ENCODE measurements at regions not wholly inside any gene's neighbourhood (a gene's known extent, or its start where the extent isn't known, plus 50 kb on each side); places are given as distances from the start of the nearest gene placed in this dataset.

DNA sequence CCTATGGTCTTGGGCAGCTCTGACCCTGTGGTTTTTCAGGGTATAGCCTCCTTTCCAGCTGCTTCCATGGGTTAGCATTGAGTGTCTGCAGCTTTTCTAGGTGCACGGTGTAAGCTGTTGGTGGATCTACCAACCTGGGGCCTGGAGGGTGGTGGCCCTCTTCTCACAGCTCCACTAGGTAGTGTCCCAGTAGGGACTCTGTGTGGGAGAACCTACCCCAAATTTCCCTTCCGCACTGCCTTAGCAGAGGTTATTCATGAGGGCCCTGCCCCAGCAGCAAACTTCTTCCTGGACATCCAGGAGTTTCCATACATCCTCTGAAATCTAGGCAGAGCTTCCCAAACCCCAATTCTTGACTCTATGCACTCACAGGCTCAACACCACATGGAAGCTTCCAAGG is 111.0 kb upstream of the C1orf87 start:
- no peak for ATAC-seq (replicated peaks)
- H3K36me3 Mint-ChIP-seq (ENCODE audit: low read depth): no peaks in the 10 kb centered on the region
- peaks cover 4% of the 10 kb centered on the region for H3K27me3 Mint-ChIP-seq
- no peaks in the 10 kb centered on the region for H3K4me1 Mint-ChIP-seq
- H3K27ac Mint-ChIP-seq: no peak overlapping the region
- peaks cover 22% of the 10 kb centered on the region for H3K9me3 Mint-ChIP-seq
- no peak overlapping the region for H3K4me3 Mint-ChIP-seq

DNA sequence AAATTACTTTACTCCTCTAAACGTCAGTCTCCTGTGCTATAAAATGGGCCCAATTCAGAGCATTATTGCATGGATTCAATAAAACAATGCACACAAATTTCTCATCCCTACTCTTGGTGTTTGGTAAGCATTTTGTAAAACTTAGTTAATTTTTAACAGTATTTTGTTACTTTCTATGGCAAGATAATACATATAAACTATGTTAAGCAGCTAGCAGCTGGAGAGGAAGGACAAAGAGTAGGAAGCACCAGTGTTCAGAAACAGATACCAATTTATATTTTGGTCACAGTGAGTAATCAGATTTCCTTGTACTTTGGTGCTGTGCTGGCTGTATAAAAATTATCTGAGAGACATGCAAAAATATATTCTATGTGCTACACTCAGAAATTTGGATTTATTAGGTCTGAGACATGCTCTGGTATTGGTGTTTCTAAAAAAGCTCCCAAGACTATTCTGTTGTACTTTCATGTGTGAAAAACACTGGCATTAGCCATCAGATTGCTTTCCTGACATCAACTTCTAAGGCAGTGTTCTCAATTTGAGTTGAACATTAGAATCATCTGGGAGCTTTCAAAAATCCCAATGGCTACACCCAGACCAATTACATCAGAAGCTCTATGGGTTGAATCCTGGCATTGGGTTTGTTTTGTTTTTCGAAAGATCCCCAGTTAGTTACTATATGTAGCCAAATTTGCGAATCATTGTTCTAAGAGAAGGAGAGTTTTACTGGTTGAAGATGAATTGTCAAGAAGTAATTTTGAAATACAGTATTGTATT is 100.3 kb upstream of the C1orf87 start:
- no peaks in the 10 kb centered on the region for H3K4me1 Mint-ChIP-seq
- no peaks in the 10 kb centered on the region for H3K36me3 Mint-ChIP-seq (ENCODE audit: low read depth)
- no peak for ATAC-seq (replicated peaks)
- no peak overlapping the region for H3K4me3 Mint-ChIP-seq
- no peaks in the 10 kb centered on the region for H3K9me3 Mint-ChIP-seq
- no peaks in the 10 kb centered on the region for H3K27me3 Mint-ChIP-seq
- H3K27ac Mint-ChIP-seq: no peak overlapping the region

DNA sequence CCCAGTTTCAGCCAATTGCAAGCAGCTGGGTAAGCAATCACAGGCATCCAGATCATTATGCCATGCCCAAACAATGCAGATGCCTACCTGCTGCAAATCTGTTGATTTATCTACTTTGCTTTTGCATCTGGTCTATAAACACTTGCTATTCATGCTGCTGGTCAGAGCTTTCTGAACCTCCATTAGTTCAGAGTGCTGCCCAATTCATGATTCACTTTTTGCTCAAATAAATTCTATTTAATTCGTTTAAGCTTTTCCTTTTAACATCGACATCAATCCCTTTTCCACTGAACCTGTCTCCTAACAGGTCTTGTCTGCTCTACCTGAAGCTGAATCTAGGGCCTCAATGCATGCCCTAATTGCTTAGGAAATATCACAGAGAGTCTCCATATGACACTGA is 99.4 kb upstream of the C1orf87 start:
- Mint-ChIP-seq H3K36me3 (ENCODE audit: low read depth) (no peaks in the 10 kb centered on the region), H3K27me3 (no peaks in the 10 kb centered on the region), H3K9me3 (no peaks in the 10 kb centered on the region), H3K27ac (no peak overlapping the region), H3K4me1 (no peaks in the 10 kb centered on the region), H3K4me3 (no peak overlapping the region)
- no peak for ATAC-seq (replicated peaks)

DNA sequence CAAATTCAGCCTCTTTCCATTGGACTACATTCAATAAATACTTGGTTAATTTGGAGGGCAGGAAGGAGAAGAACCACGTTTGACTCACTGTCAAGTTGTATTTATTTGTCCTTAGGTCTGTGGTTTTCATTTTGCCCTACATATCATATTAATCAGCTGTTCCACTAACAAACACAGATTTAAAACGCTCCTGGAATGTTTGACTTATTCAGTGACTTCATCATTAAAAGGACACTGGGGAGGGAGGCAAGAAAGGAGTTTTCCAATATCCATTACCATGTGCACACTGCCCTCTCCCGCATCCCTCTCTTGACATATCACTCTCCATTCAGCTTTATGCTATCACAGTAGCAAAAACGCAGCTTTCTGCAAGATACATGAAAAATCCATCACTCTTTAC is 98.2 kb upstream of the C1orf87 start:
- no peak overlapping the region for H3K4me3 Mint-ChIP-seq
- H3K36me3 Mint-ChIP-seq (ENCODE audit: low read depth): no peaks in the 10 kb centered on the region
- no peak for ATAC-seq (replicated peaks)
- H3K27ac Mint-ChIP-seq: no peak overlapping the region
- no peaks in the 10 kb centered on the region for H3K4me1 Mint-ChIP-seq
- peaks cover 4% of the 10 kb centered on the region for H3K27me3 Mint-ChIP-seq
- H3K9me3 Mint-ChIP-seq: no peaks in the 10 kb centered on the region

DNA sequence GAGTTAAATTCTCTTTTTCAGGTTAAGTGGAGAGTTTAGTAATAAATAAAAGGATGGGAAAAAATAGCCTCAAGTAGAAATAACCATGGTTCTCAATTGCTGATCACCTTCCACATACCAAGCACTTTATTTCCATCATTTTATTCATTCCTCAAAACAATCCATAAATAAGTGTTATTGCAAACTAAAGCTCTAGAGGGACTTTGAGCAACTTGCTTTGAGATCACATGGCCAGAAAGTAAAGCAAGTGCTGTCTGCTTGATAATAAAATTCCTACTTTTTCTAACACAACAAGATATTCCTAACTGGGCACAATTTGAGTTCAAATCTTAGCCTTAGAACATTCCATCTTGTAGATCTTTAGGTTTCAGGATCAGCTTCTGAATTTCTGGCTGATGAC is 97.1 kb upstream of the C1orf87 start:
- no peaks in the 10 kb centered on the region for H3K4me1 Mint-ChIP-seq
- H3K4me3 Mint-ChIP-seq: no peak overlapping the region
- H3K36me3 Mint-ChIP-seq (ENCODE audit: low read depth): no peaks in the 10 kb centered on the region
- no peaks in the 10 kb centered on the region for H3K9me3 Mint-ChIP-seq
- H3K27me3 Mint-ChIP-seq: peaks cover 4% of the 10 kb centered on the region
- ATAC-seq (replicated peaks): no peak
- H3K27ac Mint-ChIP-seq: no peak overlapping the region

DNA sequence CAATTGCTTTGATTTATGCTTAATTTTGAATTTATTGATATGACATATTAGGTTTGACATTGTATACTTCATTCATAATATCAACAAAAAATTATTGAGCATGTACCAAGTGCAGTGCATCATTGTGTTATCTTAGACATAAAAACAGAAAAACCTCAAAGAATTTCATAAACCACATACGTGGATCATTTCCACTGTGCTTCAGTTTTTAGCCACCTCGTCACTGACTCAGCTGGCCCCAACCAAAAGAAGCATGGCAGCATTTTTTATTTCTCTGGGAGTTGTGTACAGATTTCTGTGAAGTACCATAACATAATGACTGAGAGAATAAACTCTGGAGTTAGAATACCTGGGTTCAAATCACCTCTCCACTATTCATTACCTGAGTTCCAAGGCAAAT is 95.6 kb upstream of the C1orf87 start:
- Mint-ChIP-seq H3K9me3 (no peaks in the 10 kb centered on the region), H3K4me1 (no peaks in the 10 kb centered on the region), H3K27ac (no peak overlapping the region), H3K36me3 (ENCODE audit: low read depth) (no peaks in the 10 kb centered on the region), H3K4me3 (no peak overlapping the region), H3K27me3 (peaks cover 4% of the 10 kb centered on the region)
- ATAC-seq (replicated peaks): no peak

DNA sequence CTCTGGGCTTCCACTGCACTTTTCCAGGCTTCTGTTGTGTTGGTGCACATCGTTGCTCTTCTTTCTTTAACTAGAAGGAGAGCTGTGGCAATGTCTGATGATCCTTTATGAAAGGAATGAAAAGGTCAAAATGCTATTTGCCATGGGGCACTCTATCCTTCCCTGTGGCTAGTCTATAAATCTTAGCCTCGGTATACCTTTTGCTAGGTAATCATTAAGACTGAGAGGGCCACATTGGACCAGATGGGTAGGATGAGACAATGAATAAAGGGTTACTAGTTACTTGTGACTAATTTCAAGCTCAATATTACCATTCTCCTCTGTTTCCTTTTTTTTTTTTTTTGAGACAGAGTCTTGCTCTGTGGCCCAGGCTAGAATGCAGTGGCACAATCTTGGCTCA is 89.4 kb upstream of the C1orf87 start:
- H3K9me3 Mint-ChIP-seq: no peaks in the 10 kb centered on the region
- no peak overlapping the region for H3K27ac Mint-ChIP-seq
- H3K36me3 Mint-ChIP-seq (ENCODE audit: low read depth): no peaks in the 10 kb centered on the region
- no peaks in the 10 kb centered on the region for H3K4me1 Mint-ChIP-seq
- ATAC-seq (replicated peaks): no peak
- peaks cover 4% of the 10 kb centered on the region for H3K27me3 Mint-ChIP-seq
- no peak overlapping the region for H3K4me3 Mint-ChIP-seq

DNA sequence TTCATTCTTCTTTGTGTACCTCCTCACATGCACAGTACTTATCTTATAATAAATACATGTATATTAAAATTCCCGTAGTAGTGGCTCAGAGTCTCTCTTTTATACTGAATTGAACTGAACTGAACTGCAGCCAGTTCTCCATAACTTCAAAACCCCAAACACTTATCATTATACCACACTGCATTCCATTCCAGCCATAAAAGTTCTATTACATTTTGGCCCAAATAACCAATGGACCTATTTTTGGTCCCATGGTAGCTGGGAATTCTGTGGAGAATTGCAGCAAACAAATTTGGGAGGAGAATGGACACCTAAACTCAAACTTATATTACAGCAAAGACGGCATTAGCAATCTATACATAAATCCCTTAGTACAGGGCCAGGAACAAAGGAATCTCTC is 86.6 kb upstream of the C1orf87 start:
- no peaks in the 10 kb centered on the region for H3K36me3 Mint-ChIP-seq (ENCODE audit: low read depth)
- ATAC-seq (replicated peaks): no peak
- H3K4me3 Mint-ChIP-seq: no peak overlapping the region
- H3K27ac Mint-ChIP-seq: no peak overlapping the region
- no peaks in the 10 kb centered on the region for H3K9me3 Mint-ChIP-seq
- H3K27me3 Mint-ChIP-seq: peaks cover 4% of the 10 kb centered on the region
- H3K4me1 Mint-ChIP-seq: no peaks in the 10 kb centered on the region

DNA sequence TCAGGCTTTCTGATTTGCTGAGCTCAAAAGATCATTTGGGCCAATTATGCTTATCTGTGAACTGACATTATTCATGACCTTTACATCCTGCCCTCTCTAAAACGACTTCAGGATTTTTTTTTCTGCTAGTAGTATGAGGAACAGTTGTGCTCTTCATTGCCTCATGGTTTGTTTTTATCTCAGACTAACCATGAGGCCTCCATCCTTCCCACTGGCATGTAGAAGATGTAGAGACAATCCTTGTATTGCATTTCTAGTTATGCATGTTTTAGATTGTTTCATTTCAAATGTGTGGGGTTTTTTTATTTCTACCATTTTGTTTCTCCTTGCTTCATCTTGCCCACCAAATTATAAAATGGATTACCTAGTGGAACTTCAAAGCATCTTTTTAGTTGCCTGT is 82.8 kb upstream of the C1orf87 start:
- Mint-ChIP-seq H3K4me1 (no peaks in the 10 kb centered on the region), H3K36me3 (ENCODE audit: low read depth) (no peaks in the 10 kb centered on the region), H3K9me3 (no peaks in the 10 kb centered on the region), H3K4me3 (no peak overlapping the region), H3K27ac (no peak overlapping the region), H3K27me3 (peaks cover 4% of the 10 kb centered on the region)
- no peak for ATAC-seq (replicated peaks)

DNA sequence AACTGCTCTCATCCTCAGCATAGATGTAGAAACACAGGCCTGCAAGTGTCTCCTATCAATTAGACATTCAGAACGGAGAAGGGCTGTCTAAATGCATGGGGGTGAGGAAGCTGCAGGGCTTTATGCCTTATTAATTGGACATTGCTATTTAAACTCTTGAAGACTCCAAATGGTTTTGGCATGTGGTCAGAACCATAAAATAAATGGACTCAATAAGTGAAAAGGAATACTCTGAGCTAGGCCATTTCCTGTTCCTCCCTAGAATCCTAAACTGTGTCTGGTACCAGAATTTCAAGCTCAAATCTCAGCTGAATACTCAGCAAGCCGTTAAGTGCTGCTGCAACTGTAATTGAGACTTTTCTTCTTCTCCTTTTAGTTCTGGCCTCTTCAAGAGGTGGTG is 80.4 kb upstream of the C1orf87 start:
- no peak for ATAC-seq (replicated peaks)
- no peaks in the 10 kb centered on the region for H3K4me1 Mint-ChIP-seq
- no peaks in the 10 kb centered on the region for H3K9me3 Mint-ChIP-seq
- H3K36me3 Mint-ChIP-seq (ENCODE audit: low read depth): no peaks in the 10 kb centered on the region
- H3K4me3 Mint-ChIP-seq: no peak overlapping the region
- no peak overlapping the region for H3K27ac Mint-ChIP-seq
- H3K27me3 Mint-ChIP-seq: peaks cover 4% of the 10 kb centered on the region

DNA sequence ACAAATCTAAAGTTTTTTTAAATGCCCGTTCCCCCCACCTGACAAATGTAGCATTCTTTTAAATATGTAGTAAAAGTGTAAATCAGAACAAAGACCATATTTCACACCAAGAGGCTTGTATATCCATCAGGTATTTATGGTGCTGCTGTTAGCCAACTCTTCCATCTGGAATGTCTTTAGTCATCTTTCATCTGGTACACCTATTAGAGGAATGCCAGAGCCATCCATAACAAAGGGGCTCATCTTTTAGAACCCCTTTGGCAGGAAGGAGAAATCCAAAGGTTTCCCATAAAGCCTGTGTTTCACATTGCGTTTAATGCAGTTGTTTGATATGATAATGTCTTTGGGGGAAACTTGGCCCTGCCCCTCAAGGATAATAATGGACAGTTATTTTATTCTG is 79.3 kb upstream of the C1orf87 start:
- Mint-ChIP-seq H3K9me3 (no peaks in the 10 kb centered on the region), H3K27ac (no peak overlapping the region), H3K4me1 (no peaks in the 10 kb centered on the region), H3K4me3 (no peak overlapping the region), H3K36me3 (ENCODE audit: low read depth) (no peaks in the 10 kb centered on the region), H3K27me3 (peaks cover 4% of the 10 kb centered on the region)
- no peak for ATAC-seq (replicated peaks)

DNA sequence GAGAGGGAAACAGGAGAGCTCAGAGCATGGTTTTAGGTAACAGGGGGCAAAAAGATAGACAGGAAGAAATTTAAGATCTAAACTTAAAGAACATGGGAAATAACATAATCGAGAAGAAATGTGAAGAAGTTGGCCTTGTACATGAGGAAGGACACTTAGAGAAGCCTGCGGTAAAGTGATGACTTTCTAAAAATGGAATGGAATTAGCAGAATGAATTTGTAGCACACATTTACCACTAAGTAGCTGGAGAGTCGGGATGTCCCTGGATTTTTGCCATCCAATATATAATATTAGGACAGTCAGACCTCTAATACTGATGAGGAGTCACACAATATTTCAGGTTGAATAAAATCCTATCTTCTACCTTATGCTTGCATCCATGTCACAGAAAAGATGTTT is 77.7 kb upstream of the C1orf87 start:
- Mint-ChIP-seq H3K4me1 (no peaks in the 10 kb centered on the region), H3K4me3 (no peak overlapping the region), H3K27me3 (no peaks in the 10 kb centered on the region), H3K36me3 (ENCODE audit: low read depth) (no peaks in the 10 kb centered on the region), H3K9me3 (no peaks in the 10 kb centered on the region), H3K27ac (no peak overlapping the region)
- no peak for ATAC-seq (replicated peaks)

DNA sequence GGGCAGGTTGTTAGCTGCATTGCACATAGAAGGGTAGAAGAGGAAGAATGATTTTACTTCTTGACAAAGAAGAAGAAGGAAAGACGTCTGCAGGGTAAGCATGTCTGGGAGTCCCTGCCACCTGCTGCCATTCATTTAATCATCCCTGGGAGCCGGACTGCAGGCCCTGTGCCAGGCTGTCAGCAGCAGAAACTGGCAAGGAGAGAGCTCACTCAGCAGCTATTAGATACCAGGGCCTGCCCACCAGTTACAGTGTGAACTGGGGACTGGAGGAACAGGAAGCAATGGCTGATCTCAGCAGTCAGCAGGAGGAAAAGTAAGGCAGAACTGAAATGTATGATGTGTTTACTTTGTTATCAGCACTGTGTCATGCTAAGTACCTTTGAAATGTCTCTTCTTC is 75.7 kb upstream of the C1orf87 start:
- H3K27me3 Mint-ChIP-seq: no peaks in the 10 kb centered on the region
- no peaks in the 10 kb centered on the region for H3K4me1 Mint-ChIP-seq
- no peaks in the 10 kb centered on the region for H3K9me3 Mint-ChIP-seq
- no peak for ATAC-seq (replicated peaks)
- H3K36me3 Mint-ChIP-seq (ENCODE audit: low read depth): no peaks in the 10 kb centered on the region
- H3K27ac Mint-ChIP-seq: no peak overlapping the region
- H3K4me3 Mint-ChIP-seq: no peak overlapping the region

DNA sequence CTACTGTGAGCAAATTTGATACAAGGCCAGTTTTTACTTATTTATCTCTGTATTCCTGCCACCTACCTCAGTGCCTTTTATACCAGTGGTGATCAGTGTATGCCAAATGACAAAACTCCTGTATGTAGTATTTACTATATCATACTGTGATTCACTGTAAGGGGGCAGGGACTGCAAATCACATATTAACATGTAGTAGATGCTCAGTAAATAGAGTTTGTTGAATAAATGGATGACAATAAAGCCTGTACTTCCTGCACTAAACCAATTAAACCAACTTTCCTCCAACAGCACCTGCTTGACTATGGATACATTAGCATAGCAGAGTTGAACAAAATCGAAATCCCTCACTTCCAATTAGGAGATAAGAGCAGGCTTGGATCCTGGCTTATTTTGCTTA is 73.3 kb upstream of the C1orf87 start:
- Mint-ChIP-seq H3K27me3 (peaks cover 6% of the 10 kb centered on the region), H3K4me1 (no peaks in the 10 kb centered on the region), H3K27ac (no peak overlapping the region), H3K36me3 (ENCODE audit: low read depth) (no peaks in the 10 kb centered on the region), H3K4me3 (no peak overlapping the region), H3K9me3 (no peaks in the 10 kb centered on the region)
- ATAC-seq (replicated peaks): no peak

DNA sequence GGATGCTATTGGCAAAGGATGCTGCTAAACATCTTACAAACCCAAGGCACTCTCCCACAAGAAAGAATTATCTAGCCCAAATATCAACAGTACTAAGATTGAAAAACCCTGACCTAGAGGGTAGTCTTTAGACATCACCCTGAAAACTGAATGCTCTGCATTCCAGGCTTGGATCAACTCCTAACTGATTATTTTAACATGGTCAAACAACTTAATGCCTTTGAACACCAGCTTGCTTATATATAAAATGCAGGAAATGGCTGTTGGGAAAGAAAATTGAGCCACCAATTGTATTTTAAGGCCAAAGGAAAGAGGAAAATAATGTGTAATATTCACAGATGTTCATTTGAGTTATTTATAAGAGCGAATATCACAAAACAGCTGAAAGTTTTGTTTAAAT is 72.2 kb upstream of the C1orf87 start:
- Mint-ChIP-seq H3K9me3 (no peaks in the 10 kb centered on the region), H3K27me3 (peaks cover 6% of the 10 kb centered on the region), H3K27ac (no peak overlapping the region), H3K36me3 (ENCODE audit: low read depth) (no peaks in the 10 kb centered on the region), H3K4me3 (no peak overlapping the region), H3K4me1 (no peaks in the 10 kb centered on the region)
- ATAC-seq (replicated peaks): no peak

DNA sequence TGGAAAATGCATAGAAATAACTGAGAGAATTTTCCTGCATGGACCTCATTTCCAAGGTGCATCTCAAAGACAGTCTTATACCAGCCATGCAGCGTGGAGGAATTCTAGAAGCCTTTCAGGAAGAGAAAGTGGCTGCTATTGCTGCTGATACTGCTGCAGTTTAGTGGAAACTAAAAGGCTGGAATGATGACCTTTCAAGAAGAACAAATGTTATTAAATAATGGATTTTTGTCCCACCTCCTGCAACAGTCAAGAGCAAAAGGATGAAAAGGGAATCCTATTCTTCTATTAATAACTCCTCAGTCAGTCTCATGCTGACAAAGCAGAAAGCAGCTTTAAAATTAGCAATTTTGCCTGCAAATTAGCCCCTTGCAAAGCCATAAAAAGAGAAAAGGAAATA is 68.2 kb upstream of the C1orf87 start:
- Mint-ChIP-seq H3K27me3 (peaks cover 6% of the 10 kb centered on the region), H3K27ac (no peak overlapping the region), H3K4me3 (no peak overlapping the region), H3K9me3 (no peaks in the 10 kb centered on the region), H3K36me3 (ENCODE audit: low read depth) (no peaks in the 10 kb centered on the region), H3K4me1 (no peaks in the 10 kb centered on the region)
- ATAC-seq (replicated peaks): no peak
